Stimulated activated CD4-positive, alpha-beta T cell treated with anti-CD3 and anti-CD28 coated beads, Interleukin-4, amount 100 ng/mL, for 4 hours (primary cell): ENCODE measurements at regions not wholly inside any gene's neighbourhood (a gene's known extent, or its start where the extent isn't known, plus 50 kb on each side); places are given as distances from the start of the nearest gene placed in this dataset.

Experiments
- DNase-seq, 2 experiments: peaks; one replicate each; pipeline ENCODE4 v3.0.0-alpha.2; 2020

- no peak for DNase-seq
Measured at GRCh38 chr9:107625383-107625984, 135.9 kb upstream of the KLF4 start.

- no peak for DNase-seq
Measured at GRCh38 chr9:107624234-107624948, 134.8 kb upstream of the KLF4 start.

GRCh38 chr9:107621436-107621835, 131.9 kb upstream of the KLF4 start:
- DNase-seq: no peak

- DNase-seq: no peak
Measured at GRCh38 chr9:107620801-107621200, 131.2 kb upstream of the KLF4 start.

- DNase-seq: no peak
Measured at GRCh38 chr9:107620236-107620635, 130.7 kb upstream of the KLF4 start.

GRCh38 chr9:107615321-107615720, 125.8 kb upstream of the KLF4 start:
- DNase-seq: no peak

- DNase-seq: no peak
Measured at GRCh38 chr9:107614765-107615164, 125.2 kb upstream of the KLF4 start.

GRCh38 chr9:107613321-107613720, 123.8 kb upstream of the KLF4 start:
- DNase-seq: no peak

- DNase-seq: no peak
Measured at GRCh38 chr9:107612136-107612535, 122.6 kb upstream of the KLF4 start.

GRCh38 chr9:107609547-107609946, 120.0 kb upstream of the KLF4 start:
- DNase-seq: no peak

GRCh38 chr9:107606149-107606790, 116.7 kb upstream of the KLF4 start:
- DNase-seq: no peak

GRCh38 chr9:107605041-107605440, 115.5 kb upstream of the KLF4 start:
- DNase-seq: no peak

- no peak for DNase-seq
Measured at GRCh38 chr9:107603281-107603680, 113.7 kb upstream of the KLF4 start.

- no peak for DNase-seq
Measured at GRCh38 chr9:107600060-107600573, 110.5 kb upstream of the KLF4 start.

- DNase-seq: no peak
Measured at GRCh38 chr9:107597743-107598217, 108.2 kb upstream of the KLF4 start.

GRCh38 chr9:107594908-107595530, 105.5 kb upstream of the KLF4 start:
- DNase-seq: no peak

GRCh38 chr9:107593224-107593870, 103.8 kb upstream of the KLF4 start:
- DNase-seq: no peak

- no peak for DNase-seq
Measured at GRCh38 chr9:107592424-107592823, 102.9 kb upstream of the KLF4 start.

GRCh38 chr9:107591781-107592180, 102.2 kb upstream of the KLF4 start:
- DNase-seq: no peak

- no peak for DNase-seq
Measured at GRCh38 chr9:107588393-107588792, 98.8 kb upstream of the KLF4 start.

- DNase-seq: no peak
Measured at GRCh38 chr9:107587191-107587963, 97.8 kb upstream of the KLF4 start.

GRCh38 chr9:107586493-107586892, 96.9 kb upstream of the KLF4 start:
- DNase-seq: no peak
